GM11168 (cell line): ENCODE measurements at regions not wholly inside any gene's neighbourhood (a gene's known extent, or its start where the extent isn't known, plus 50 kb on each side); places are given as distances from the start of the nearest gene placed in this dataset.

Source experiments
- in situ Hi-C: fragments of 300-500 bp; cut with MboI; formaldehyde crosslinking; loops from one replicate; pipeline ENCODE4 v1.12.0; 2022; ENCODE audit warnings: low sequenced_read_pairs; ENCODE audit not compliant: unreplicated experiment

- in situ Hi-C loops: no loop called here
Observed at GRCh38 chr18:76656925-76657827, 162.1 kb upstream of the ZNF516 start.

GRCh38 chr18:76654577-76654976 lies 159.5 kb upstream of the ZNF516 start:
- in situ Hi-C loops: no loop called here

GRCh38 chr18:76647322-76647721 lies 152.3 kb upstream of the ZNF516 start:
- in situ Hi-C loops: no loop called here

- in situ Hi-C loops: no loop called here
Observed at GRCh38 chr18:76644580-76644979, 149.5 kb upstream of the ZNF516 start.

GRCh38 chr18:76643996-76644395 lies 149.0 kb upstream of the ZNF516 start:
- in situ Hi-C loops: no loop called here

GRCh38 chr18:76643199-76643598 lies 148.2 kb upstream of the ZNF516 start:
- in situ Hi-C loops: no loop called here

GRCh38 chr18:76640438-76640837 lies 145.4 kb upstream of the ZNF516 start:
- in situ Hi-C loops: no loop called here

- in situ Hi-C loops: no loop called here
Observed at GRCh38 chr18:76634564-76634963, 139.5 kb upstream of the ZNF516 start.

- in situ Hi-C loops: no loop called here
Observed at GRCh38 chr18:76633588-76634269, 138.7 kb upstream of the ZNF516 start.

- in situ Hi-C loops: no loop called here
Observed at GRCh38 chr18:76627444-76627843, 132.4 kb upstream of the ZNF516 start.

GRCh38 chr18:76626991-76627390 lies 131.9 kb upstream of the ZNF516 start:
- in situ Hi-C loops: no loop called here

- in situ Hi-C loops: no loop called here
Observed at GRCh38 chr18:76622651-76623050, 127.6 kb upstream of the ZNF516 start.

- in situ Hi-C loops: no loop called here
Observed at GRCh38 chr18:76621782-76622495, 126.9 kb upstream of the ZNF516 start.

GRCh38 chr18:76621226-76621625 lies 126.2 kb upstream of the ZNF516 start:
- in situ Hi-C loops: no loop called here

- in situ Hi-C loops: no loop called here
Observed at GRCh38 chr18:76620321-76621170, 125.5 kb upstream of the ZNF516 start.

GRCh38 chr18:76619621-76620315 lies 124.7 kb upstream of the ZNF516 start:
- in situ Hi-C loops: no loop called here

- in situ Hi-C loops: no loop called here
Observed at GRCh38 chr18:76619261-76619620, 124.2 kb upstream of the ZNF516 start.

- in situ Hi-C loops: no loop called here
Observed at GRCh38 chr18:76618721-76619120, 123.7 kb upstream of the ZNF516 start.

- in situ Hi-C loops: no loop called here
Observed at GRCh38 chr18:76616373-76616772, 121.3 kb upstream of the ZNF516 start.
